WI38 (cell line): ENCODE measurements at regions not wholly inside any gene's neighbourhood (a gene's known extent, or its start where the extent isn't known, plus 50 kb on each side); places are given as distances from the start of the nearest gene placed in this dataset.

Source experiments
- H3K4me3 ChIP-seq: 2 replicates; pipeline ENCODE4 v1.5.1; 2011; ENCODE audit warnings: low read depth, mild to moderate bottlenecking, control low read depth, low read length
- CTCF ChIP-seq: IDR thresholded peaks from 2 replicates; pipeline ENCODE4 v1.5.1; 2012; ENCODE audit warnings: low read depth, mild to moderate bottlenecking, control low read depth, low read length

- H3K4me3 ChIP-seq, result no peak overlapping the region
- TF ChIP-seq CTCF, result no peak
These were observed 177.1 kb upstream of the RRP15 start for GRCh38 chr1:218108034-218108433.

DNA sequence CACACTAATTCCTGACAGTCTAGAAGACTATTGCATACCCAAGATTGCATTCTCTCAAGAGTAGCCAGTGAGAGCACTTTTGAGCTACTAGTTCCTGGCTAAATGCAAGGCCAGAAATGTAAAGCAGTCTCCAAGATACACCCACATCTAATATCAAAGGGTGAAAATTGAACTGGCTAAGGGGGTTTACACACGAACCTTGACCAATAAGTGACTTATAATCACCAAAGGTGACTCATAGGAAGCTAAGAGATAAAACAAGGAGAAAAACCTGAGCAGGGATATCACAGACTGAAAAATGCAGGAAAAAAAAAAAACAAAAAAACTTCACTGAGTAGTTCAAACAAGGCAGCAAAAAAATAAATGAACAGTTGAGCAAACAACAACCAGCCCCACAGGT, 172.2 kb upstream of the RRP15 start:
- no peak for TF ChIP-seq CTCF
- no peak overlapping the region for H3K4me3 ChIP-seq

DNA sequence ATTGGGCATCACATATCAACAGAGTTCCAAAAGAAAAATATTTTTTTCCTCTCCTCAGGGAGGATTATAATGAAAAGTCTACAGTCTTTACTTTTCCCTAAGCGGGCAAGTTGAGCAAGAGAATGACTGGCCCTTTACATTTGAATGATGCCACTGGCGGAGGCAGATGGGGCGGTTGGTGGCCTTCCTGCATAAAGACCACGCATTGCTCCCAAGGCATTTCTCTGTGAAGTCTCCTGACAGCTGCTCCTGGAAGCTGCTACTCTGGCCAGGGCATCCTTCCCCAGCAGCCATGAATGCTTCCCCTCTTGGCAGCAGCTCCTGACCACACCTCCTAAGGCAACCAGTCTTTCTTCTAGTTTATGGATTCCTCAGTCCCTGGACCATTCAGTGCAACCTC, 161.1 kb upstream of the RRP15 start:
- TF ChIP-seq CTCF, result no peak
- H3K4me3 ChIP-seq, result no peak overlapping the region

- no peak overlapping the region for H3K4me3 ChIP-seq
- TF ChIP-seq CTCF, result no peak
These were observed 149.7 kb upstream of the RRP15 start for GRCh38 chr1:218135371-218135770.

DNA sequence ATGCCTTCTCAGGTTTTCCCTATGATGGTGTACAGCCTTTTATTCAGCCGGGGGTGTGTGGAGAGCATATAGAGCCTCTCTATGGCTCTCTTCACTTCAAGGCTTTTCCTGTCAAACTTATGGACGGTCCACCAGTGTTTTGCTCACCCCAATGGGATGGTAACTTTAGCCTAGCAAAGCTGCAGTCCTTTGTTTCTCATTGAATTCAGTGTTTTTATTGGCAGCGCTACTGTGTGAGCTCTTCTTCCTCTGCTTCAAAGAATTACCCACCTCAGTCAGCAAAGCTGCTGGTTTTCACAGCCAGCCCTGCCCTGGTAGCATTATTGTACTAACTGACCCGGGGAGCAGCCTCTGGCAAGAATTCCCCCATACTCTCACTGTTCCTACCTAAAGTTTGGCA, 145.3 kb upstream of the RRP15 start:
- TF ChIP-seq CTCF, result no peak
- no peak overlapping the region for H3K4me3 ChIP-seq

- TF ChIP-seq CTCF, result no peak
- no peak overlapping the region for H3K4me3 ChIP-seq
These were observed 128.5 kb upstream of the RRP15 start for GRCh38 chr1:218156595-218156994.

- no peak for TF ChIP-seq CTCF
- H3K4me3 ChIP-seq, result no peak overlapping the region
These were observed 121.7 kb upstream of the RRP15 start for GRCh38 chr1:218163371-218163770.
